ENCODE measurements at regions not wholly inside any gene's neighbourhood (a gene's known extent, or its start where the extent isn't known, plus 50 kb on each side); places are given as distances from the start of the nearest gene placed in this dataset.

DNA sequence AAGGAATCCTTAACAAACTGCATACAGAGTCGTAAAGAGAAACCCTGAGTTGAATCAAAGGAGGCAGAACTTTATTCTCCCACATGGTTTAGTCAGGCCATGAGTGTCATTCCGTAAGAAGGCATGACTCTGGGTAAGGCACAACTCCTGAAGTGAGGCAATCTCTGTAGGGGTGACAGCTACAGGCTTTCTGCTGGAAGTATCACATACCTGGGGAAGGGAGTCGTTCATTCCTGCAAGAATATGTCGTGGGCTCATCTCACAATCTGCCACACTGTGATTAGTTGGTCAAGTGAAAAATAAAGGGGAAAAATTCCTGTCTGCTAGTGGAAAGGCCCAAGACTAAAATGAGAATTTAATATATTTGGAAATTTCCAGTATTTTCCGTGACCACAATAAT, 392.6 kb downstream of the POM121L12 start:
- no peak for DNase-seq (ENCODE audit: extremely low read depth, low read depth)
- H3K4me3 ChIP-seq (replicated peaks; ENCODE audit: low read depth, low read length): no peak overlapping the region
- TF ChIP-seq, protein P1, sequence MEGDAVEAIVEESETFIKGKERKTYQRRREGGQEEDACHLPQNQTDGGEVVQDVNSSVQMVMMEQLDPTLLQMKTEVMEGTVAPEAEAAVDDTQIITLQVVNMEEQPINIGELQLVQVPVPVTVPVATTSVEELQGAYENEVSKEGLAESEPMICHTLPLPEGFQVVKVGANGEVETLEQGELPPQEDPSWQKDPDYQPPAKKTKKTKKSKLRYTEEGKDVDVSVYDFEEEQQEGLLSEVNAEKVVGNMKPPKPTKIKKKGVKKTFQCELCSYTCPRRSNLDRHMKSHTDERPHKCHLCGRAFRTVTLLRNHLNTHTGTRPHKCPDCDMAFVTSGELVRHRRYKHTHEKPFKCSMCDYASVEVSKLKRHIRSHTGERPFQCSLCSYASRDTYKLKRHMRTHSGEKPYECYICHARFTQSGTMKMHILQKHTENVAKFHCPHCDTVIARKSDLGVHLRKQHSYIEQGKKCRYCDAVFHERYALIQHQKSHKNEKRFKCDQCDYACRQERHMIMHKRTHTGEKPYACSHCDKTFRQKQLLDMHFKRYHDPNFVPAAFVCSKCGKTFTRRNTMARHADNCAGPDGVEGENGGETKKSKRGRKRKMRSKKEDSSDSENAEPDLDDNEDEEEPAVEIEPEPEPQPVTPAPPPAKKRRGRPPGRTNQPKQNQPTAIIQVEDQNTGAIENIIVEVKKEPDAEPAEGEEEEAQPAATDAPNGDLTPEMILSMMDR (IDR thresholded peaks at IDR 0.05; ENCODE audit: low read depth, low read length, missing control alignments): no peak

DNA sequence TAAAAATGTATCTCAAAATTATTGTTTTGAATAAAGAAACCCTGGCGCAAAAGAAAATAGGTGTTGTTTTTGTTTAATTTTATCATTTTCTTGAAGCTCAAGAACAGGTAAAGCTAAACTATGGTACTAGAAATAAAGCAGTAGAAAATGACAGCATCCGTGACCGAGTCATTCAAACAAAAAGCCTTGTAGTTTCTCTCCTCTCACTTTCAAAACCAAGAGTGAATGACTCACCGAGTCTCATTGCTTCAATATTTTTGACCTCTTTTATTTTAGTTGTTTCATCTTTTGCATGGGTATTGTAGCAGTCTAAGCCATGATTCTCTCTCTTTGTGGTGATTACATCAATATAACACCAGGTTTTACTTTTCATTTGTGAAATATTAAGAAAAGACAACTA, 396.5 kb downstream of the POM121L12 start:
- TF ChIP-seq, protein P1 (IDR thresholded peaks at IDR 0.05; ENCODE audit: low read depth, low read length, missing control alignments): no peak
- H3K4me3 ChIP-seq (replicated peaks; ENCODE audit: low read depth, low read length): no peak overlapping the region
- no peak for DNase-seq (ENCODE audit: extremely low read depth, low read depth)

DNA sequence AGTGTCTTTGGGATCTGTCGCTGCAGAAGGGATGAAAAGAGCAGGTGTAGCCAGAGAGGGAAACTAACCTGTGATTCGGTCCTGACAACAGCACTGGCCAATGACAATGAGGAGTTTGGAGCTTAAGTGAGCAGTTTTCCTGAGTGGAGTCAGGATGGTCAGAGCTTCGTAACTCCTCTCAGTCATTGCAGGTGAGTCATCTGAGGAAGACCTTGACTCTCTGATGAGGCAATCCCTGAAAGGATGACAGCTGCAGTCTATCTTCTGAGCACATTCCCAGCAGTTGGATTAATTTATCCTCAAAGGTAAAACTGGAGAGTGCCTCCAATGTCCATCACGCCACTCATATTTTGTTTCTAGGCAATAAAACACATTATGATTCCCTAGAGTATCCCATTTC, 401.9 kb downstream of the POM121L12 start:
- TF ChIP-seq, protein P1 (IDR thresholded peaks at IDR 0.05; ENCODE audit: low read depth, low read length, missing control alignments): no peak
- DNase-seq (ENCODE audit: extremely low read depth, low read depth): no peak

DNA sequence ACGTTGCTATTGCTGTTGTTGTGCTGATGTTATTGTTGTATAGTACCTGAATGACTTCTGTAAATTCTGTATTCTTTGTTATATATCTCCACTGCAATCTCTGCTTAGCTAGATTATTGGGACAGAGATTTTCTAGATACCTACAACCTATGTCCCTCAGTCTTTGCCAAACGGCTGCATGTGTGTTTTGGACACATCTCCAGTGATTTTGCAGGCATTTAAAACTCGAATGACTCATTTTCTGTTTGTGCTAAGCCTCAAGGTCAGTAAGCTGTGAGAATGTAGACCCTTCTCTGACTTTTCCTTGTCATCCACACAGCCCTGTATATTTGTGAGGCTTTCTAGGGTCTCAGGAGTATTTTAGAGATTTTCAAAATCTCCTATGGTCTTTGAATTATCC, 410.7 kb downstream of the POM121L12 start:
- no peak overlapping the region for H3K4me3 ChIP-seq (replicated peaks; ENCODE audit: low read depth, low read length)
- no peak for DNase-seq (ENCODE audit: extremely low read depth, low read depth)
- TF ChIP-seq, protein P1 (IDR thresholded peaks at IDR 0.05; ENCODE audit: low read depth, low read length, missing control alignments): no peak

More for the DNA sequence above, 401.9 kb downstream of the POM121L12 start:
- H3K4me3 ChIP-seq (replicated peaks; ENCODE audit: low read depth, low read length): no peak overlapping the region

DNA sequence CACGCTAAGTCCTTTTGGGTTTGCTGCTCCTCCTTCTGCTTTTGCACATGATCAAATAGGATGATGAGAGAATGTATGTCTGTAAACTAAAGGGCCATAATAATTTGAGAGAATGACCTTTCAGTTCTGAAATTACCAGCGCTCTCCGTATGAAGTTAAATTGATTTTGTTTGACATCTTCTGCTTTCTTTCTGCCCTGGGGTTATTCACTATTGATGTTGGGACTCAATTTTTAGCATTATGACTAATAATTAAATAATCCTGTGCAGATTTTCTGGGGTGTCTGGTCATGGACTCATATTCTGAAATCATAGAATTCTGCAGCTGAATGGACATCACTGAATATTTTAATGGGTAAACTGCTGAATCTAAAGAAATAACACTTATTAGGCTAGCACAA, 423.2 kb downstream of the POM121L12 start:
- TF ChIP-seq, protein P1 (IDR thresholded peaks at IDR 0.05; ENCODE audit: low read depth, low read length, missing control alignments): no peak
- DNase-seq (ENCODE audit: extremely low read depth, low read depth): no peak
- no peak overlapping the region for H3K4me3 ChIP-seq (replicated peaks; ENCODE audit: low read depth, low read length)

DNA sequence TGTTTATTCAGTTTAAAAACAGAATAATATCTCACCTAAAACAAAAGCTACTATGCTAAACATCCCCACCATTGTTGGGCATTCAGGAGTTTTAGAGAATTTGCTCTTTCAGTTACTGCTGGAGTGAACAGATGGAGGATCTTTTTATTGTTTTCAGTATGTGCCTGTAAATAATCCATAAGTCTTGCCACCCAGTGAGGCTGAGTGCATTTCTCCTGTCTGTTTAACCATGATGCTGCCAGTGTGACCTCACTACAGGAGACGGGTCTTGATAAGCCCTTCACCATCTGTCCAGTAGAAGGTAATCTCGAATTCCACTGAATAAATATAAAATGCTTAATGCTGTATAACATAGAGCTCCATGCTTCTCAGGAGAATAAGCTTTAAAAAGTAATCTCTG, 430.9 kb downstream of the POM121L12 start:
- no peak for DNase-seq (ENCODE audit: extremely low read depth, low read depth)
- TF ChIP-seq, protein P1 (IDR thresholded peaks at IDR 0.05; ENCODE audit: low read depth, low read length, missing control alignments): no peak

DNA sequence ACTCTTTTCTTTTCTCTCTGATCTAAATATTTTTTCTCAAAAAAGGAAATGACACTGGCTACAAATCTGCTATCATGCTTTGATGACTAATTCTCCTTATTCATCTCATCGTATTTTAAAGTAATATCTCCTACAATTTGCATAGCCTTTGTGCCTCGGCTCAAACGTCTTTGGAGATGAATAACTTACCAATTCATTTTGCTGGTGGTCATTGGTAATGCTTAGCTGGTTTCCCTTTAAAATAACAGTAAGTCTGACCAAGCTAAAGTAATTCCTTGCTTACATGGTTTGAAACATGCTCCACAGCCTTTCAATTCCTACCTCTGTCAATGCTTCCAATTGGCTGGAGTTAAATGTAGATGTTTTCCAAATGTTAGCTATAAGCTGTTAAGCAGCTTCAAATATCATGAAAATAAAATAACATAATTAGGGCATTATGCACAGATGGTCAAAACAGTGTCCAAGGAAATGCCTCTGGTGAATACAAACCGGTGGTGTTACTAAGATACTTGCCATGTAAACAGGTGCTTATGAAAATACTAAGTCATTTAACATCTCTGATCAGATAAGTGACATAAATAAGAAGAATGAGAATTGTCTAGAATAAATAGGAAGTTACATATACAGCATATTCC, 435.0 kb downstream of the POM121L12 start:
- H3K4me3 ChIP-seq (replicated peaks; ENCODE audit: low read depth, low read length): no peak overlapping the region
- TF ChIP-seq, protein P1 (IDR thresholded peaks at IDR 0.05; ENCODE audit: low read depth, low read length, missing control alignments): no peak
- no peak for DNase-seq (ENCODE audit: extremely low read depth, low read depth)

More for the DNA sequence above, 430.9 kb downstream of the POM121L12 start:
- H3K4me3 ChIP-seq (replicated peaks; ENCODE audit: low read depth, low read length): no peak overlapping the region

Data from HFF-Myc (cell line).